DOHH2 (cell line): ENCODE measurements at regions not wholly inside any gene's neighbourhood (a gene's known extent, or its start where the extent isn't known, plus 50 kb on each side); places are given as distances from the start of the nearest gene placed in this dataset.

Experiments
- H3F3A ChIP-seq: fragments of 200-600 bp; sonication (generic), shearing (Covaris generic); 2 replicates; pipeline ENCODE4 v1.6.0; 2016; ENCODE audit warnings: antibody characterized with exemption, mild to moderate bottlenecking; ENCODE audit not compliant: control insufficient read depth, insufficient read depth
- H3K27ac ChIP-seq: fragments of 200-600 bp; sonication (generic); 2 replicates; pipeline ENCODE4 v1.5.1; 2014; ENCODE audit warnings: low read depth, mild to moderate bottlenecking, low read length, moderate library complexity
- H3K27me3 ChIP-seq: fragments of 200-600 bp; sonication (generic); 2 replicates; pipeline ENCODE4 v1.6.1; 2014; ENCODE audit warnings: mild to moderate bottlenecking, low read length, mixed read lengths; ENCODE audit not compliant: control insufficient read depth
- H3K36me3 ChIP-seq: fragments of 200-600 bp; sonication (generic); 2 replicates; pipeline ENCODE4 v1.6.1; 2014; ENCODE audit warnings: mild to moderate bottlenecking, low read length, moderate library complexity, mixed read lengths; ENCODE audit not compliant: control insufficient read depth
- H3K4me1 ChIP-seq: fragments of 200-600 bp; sonication (generic); 2 replicates; pipeline ENCODE4 v1.6.1; 2014; ENCODE audit warnings: mild to moderate bottlenecking, low read length, mixed read lengths; ENCODE audit not compliant: control insufficient read depth
- H3K4me2 ChIP-seq: fragments of 200-600 bp; sonication (generic); 2 replicates; pipeline ENCODE4 v1.6.0; 2014; ENCODE audit warnings: mild to moderate bottlenecking, low read length, moderate library complexity
- H3K4me3 ChIP-seq: fragments of 200-600 bp; sonication (generic); 2 replicates; pipeline ENCODE4 v1.5.1; 2014; ENCODE audit warnings: mild to moderate bottlenecking, low read length, mixed read lengths
- H3K79me2 ChIP-seq: fragments of 200-600 bp; sonication (generic); 2 replicates; pipeline ENCODE4 v1.6.1; 2014; ENCODE audit warnings: mild to moderate bottlenecking, low read length, mixed read lengths; ENCODE audit not compliant: control insufficient read depth
- H3K9me2 ChIP-seq: fragments of 200-600 bp; sonication (generic); replicated peaks from 2 replicates; pipeline ENCODE4 v1.6.1; 2014; ENCODE audit warnings: mild to moderate bottlenecking, low read length, mixed read lengths; ENCODE audit not compliant: control insufficient read depth
- H3K9me3 ChIP-seq: fragments of 200-600 bp; sonication (generic); 2 replicates; pipeline ENCODE4 v1.6.1; 2014; ENCODE audit warnings: antibody characterized with exemption, low read length, mixed read lengths; ENCODE audit not compliant: control insufficient read depth, insufficient read depth
- H4K20me1 ChIP-seq: fragments of 200-600 bp; sonication (generic); 2 replicates; pipeline ENCODE4 v1.6.0; 2014; ENCODE audit warnings: low read depth, mild to moderate bottlenecking, antibody characterized with exemption, low read length, moderate library complexity; ENCODE audit not compliant: control insufficient read depth, insufficient read depth
- EZH2phosphoT487 ChIP-seq: fragments of 200-600 bp; sonication (generic); IDR thresholded peaks from 2 replicates; pipeline ENCODE4 v1.6.1; 2017; ENCODE audit warnings: borderline replicate concordance, mild to moderate bottlenecking, antibody characterized with exemption, low read length, moderate library complexity, mixed read lengths
- TF ChIP-seq, protein P1 (sequence below): fragments of 200-600 bp; sonication (generic); IDR thresholded peaks from one replicate; pipeline ENCODE4 v1.5.1; 2014; ENCODE audit warnings: antibody characterized with exemption, mild to moderate bottlenecking, low read depth, low read length; ENCODE audit not compliant: poor library complexity, severe bottlenecking

DNA sequence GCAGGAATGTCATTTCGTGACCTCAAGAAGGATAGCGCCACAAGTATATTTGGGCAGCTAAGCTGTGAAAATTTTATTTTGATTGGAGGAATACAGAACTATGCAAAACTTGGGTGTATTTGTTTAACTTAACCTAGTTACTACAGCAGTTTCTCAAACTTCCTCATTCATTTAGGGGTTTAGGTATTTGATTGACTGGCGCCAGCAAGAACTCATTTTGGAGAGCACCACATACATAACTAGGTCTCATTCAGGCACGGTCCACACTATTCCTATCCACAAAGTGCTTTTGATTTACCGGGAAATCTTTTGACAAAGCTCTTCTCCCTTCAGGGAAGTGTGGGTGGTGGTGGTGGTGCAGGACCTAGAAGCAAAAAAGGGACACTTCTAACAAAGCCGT lies 155.1 kb upstream of the NRIP1 start:
- Histone ChIP-seq H3K4me3 (no peak overlapping the region), H3K79me2 (no peaks in the 10 kb centered on the region), H3K4me2 (no peak overlapping the region), H3F3A (no peaks in the 10 kb centered on the region), H3K27ac (no peak overlapping the region), H3K9me3 (no peaks in the 10 kb centered on the region), H3K27me3 (no peaks in the 10 kb centered on the region), H3K36me3 (no peaks in the 10 kb centered on the region), H3K4me1 (no peaks in the 10 kb centered on the region), H3K9me2 (no peaks in the 10 kb centered on the region), H4K20me1 (no peaks in the 10 kb centered on the region)
- TF ChIP-seq EZH2phosphoT487 = no peak

GRCh38 chr21:15221799-15222386 lies 157.1 kb upstream of the NRIP1 start:
- TF ChIP-seq, protein P1, sequence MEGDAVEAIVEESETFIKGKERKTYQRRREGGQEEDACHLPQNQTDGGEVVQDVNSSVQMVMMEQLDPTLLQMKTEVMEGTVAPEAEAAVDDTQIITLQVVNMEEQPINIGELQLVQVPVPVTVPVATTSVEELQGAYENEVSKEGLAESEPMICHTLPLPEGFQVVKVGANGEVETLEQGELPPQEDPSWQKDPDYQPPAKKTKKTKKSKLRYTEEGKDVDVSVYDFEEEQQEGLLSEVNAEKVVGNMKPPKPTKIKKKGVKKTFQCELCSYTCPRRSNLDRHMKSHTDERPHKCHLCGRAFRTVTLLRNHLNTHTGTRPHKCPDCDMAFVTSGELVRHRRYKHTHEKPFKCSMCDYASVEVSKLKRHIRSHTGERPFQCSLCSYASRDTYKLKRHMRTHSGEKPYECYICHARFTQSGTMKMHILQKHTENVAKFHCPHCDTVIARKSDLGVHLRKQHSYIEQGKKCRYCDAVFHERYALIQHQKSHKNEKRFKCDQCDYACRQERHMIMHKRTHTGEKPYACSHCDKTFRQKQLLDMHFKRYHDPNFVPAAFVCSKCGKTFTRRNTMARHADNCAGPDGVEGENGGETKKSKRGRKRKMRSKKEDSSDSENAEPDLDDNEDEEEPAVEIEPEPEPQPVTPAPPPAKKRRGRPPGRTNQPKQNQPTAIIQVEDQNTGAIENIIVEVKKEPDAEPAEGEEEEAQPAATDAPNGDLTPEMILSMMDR = no peak
- no peak for TF ChIP-seq EZH2phosphoT487
- Histone ChIP-seq H3K4me2 (no peak overlapping the region), H3F3A (no peaks in the 10 kb centered on the region), H3K4me1 (no peaks in the 10 kb centered on the region), H3K27me3 (no peaks in the 10 kb centered on the region), H3K4me3 (no peak overlapping the region), H3K27ac (no peak overlapping the region), H3K79me2 (no peaks in the 10 kb centered on the region), H3K9me2 (no peaks in the 10 kb centered on the region), H4K20me1 (no peaks in the 10 kb centered on the region), H3K36me3 (no peaks in the 10 kb centered on the region), H3K9me3 (no peaks in the 10 kb centered on the region)

DNA sequence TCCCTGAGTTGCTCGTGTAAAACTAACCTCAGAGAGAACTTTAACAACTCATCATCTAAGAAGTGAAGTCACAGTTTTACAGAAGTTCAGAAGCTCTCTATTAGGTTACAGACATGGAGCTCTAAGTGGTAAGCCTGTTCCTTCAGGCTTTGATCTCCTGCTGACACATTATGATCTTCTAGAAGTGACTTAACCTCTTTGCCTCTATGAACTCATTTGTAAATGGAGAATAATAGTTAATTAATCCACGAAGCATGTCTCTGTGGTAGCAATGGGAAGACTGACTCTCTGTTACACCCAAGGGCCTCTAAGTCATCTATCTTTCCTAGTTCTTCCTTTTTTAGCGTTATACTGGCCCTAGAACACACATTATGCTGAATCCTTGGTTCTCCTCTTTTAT lies 157.9 kb upstream of the NRIP1 start:
- no peak overlapping the region for H3K27ac ChIP-seq
- H3K36me3 ChIP-seq = no peaks in the 10 kb centered on the region
- no peaks in the 10 kb centered on the region for H4K20me1 ChIP-seq
- TF ChIP-seq, protein P1 = no peak
- no peak for TF ChIP-seq EZH2phosphoT487
- H3K9me2 ChIP-seq = no peaks in the 10 kb centered on the region
- no peaks in the 10 kb centered on the region for H3F3A ChIP-seq
- H3K4me1 ChIP-seq = no peaks in the 10 kb centered on the region
- no peaks in the 10 kb centered on the region for H3K9me3 ChIP-seq
- no peaks in the 10 kb centered on the region for H3K27me3 ChIP-seq
- no peaks in the 10 kb centered on the region for H3K79me2 ChIP-seq
- H3K4me3 ChIP-seq = no peak overlapping the region
- no peak overlapping the region for H3K4me2 ChIP-seq

DNA sequence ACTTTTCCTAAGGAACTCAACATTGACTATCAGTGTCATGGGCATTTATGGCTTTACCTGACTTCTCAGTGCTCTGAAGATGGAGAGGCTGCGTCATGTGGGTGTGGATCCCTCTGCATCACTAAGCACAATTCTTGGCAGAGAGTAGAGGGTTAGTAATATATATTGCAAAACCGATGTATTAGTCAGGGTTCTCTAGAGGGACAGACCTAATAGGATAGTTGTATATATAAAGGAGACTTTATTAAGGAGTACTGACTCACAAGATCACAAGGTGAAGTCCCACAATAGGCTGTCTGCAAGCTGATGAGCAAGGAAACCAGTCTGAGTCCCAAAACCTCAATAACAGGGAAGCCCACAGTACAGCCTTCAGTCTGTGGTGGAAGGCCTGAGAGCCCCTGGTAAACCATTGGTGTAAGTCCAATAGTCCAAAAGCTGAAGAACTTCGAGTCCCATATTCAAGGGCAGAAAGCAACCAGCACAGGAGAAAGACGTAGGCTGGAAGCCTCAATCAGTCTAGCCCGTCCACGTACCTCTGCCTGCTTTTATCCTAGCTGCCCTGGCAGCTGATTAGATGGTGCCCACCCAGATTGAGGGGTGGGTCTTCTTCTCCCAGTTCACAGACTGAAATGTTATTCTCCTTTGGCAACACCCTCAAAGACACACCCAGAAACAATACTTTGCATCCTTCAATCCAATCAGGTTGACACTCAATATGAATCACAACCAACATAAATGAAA lies 159.7 kb upstream of the NRIP1 start:
- Histone ChIP-seq H3K79me2 (no peaks in the 10 kb centered on the region), H3K9me2 (no peaks in the 10 kb centered on the region), H3K27ac (no peak overlapping the region), H3F3A (no peaks in the 10 kb centered on the region), H4K20me1 (no peaks in the 10 kb centered on the region), H3K9me3 (no peaks in the 10 kb centered on the region), H3K4me3 (no peak overlapping the region), H3K4me2 (no peak overlapping the region), H3K36me3 (no peaks in the 10 kb centered on the region), H3K27me3 (no peaks in the 10 kb centered on the region), H3K4me1 (no peaks in the 10 kb centered on the region)
- TF ChIP-seq, protein P1 = no peak
- TF ChIP-seq EZH2phosphoT487 = no peak
